Common myeloid progenitor, CD34-positive (primary cell): ENCODE measurements at regions not wholly inside any gene's neighbourhood (a gene's known extent, or its start where the extent isn't known, plus 50 kb on each side); places are given as distances from the start of the nearest gene placed in this dataset.
"Not testable (repeated sequence)": the region's sequence is repeated elsewhere in the genome, so short reads cannot be mapped to it uniquely, and the experiment has no call there.

Experiments
- CTCF ChIA-PET: fragments of 350-600 bp; sonication (Branson Sonifier 250); formaldehyde crosslinking; loops from one replicate; lab custom pipeline; 2021; ENCODE audit warnings: antibody characterized with exemption; lab: Charles Lee
- POLR2A ChIA-PET: fragments of 350-600 bp; sonication (Branson Sonifier 250); formaldehyde crosslinking; loops from one replicate; lab custom pipeline; 2021; ENCODE audit warnings: antibody characterized with exemption; lab: Charles Lee
- DNase-seq, 3 donors: peaks; one replicate each; pipeline versions ENCODE4 v3.0.0 to v3.0.0-alpha.2; 2013
- H3K27ac ChIP-seq, 2 experiments: 1 replicate in 1 of 2; 2 replicates in 1 of 2; pipeline ENCODE4 v1.7.0; 2013; ENCODE audit warnings: inconsistent platforms in 2 of 2, low read length in 2 of 2, mild to moderate bottlenecking in 2 of 2, low read depth in 1 of 2, moderate library complexity in 1 of 2; ENCODE audit not compliant: severe bottlenecking in 2 of 2, insufficient read depth in 1 of 2, poor library complexity in 1 of 2
- H3K27me3 ChIP-seq, 5 experiments: replicated peaks in 2 of 5; 1 replicate in 3 of 5; 2 replicates in 2 of 5; pipeline versions ENCODE4 v1.6.1 to v1.7.0; 2013; ENCODE audit warnings: low read length in 4 of 5, mild to moderate bottlenecking in 2 of 5, moderate library complexity in 2 of 5, inconsistent platforms in 1 of 5; ENCODE audit not compliant: insufficient read depth in 5 of 5, control insufficient read depth in 4 of 5
- H3K36me3 ChIP-seq, 4 experiments: 1 replicate in 2 of 4; 2 replicates in 2 of 4; pipeline versions ENCODE4 v1.6.1 to v1.7.0; 2013; ENCODE audit warnings: low read length in 3 of 4, control low read depth in 1 of 4, mild to moderate bottlenecking in 1 of 4; ENCODE audit not compliant: control insufficient read depth in 4 of 4, insufficient read depth in 4 of 4
- H3K4me1 ChIP-seq, 4 experiments: 1 replicate in 3 of 4; 2 replicates in 1 of 4; pipeline versions ENCODE4 v1.6.1 to v1.7.1; 2013; ENCODE audit warnings: low read length in 3 of 4, mild to moderate bottlenecking in 3 of 4, control low read depth in 1 of 4, inconsistent platforms in 1 of 4, moderate library complexity in 1 of 4; ENCODE audit not compliant: control insufficient read depth in 4 of 4, insufficient read depth in 4 of 4; ENCODE audit errors: control extremely low read depth in 1 of 4
- H3K4me3 ChIP-seq, 7 experiments: 1 replicate in 4 of 7; 2 replicates in 3 of 7; pipeline versions ENCODE4 v1.5.1 to v1.7.0; 2013; ENCODE audit warnings: mild to moderate bottlenecking in 7 of 7, low read length in 6 of 7, moderate library complexity in 6 of 7, inconsistent platforms in 2 of 7, low read depth in 2 of 7, control low read depth in 1 of 7; ENCODE audit not compliant: insufficient read depth in 4 of 7, control insufficient read depth in 1 of 7; ENCODE audit errors: extremely low read depth in 1 of 7
- H3K9me3 ChIP-seq, 5 experiments: 1 replicate in 4 of 5; 2 replicates in 1 of 5; pipeline versions ENCODE4 v1.6.1 to v1.7.1; 2013; ENCODE audit warnings: low read length in 4 of 5, mild to moderate bottlenecking in 2 of 5, inconsistent platforms in 1 of 5, low read depth in 1 of 5, moderate library complexity in 1 of 5; ENCODE audit not compliant: control insufficient read depth in 4 of 5, insufficient read depth in 2 of 5; ENCODE audit errors: control extremely low read depth in 1 of 5
- WGBS: methylation state at CpG from one replicate; pipeline ENCODE4 v1.1.5; 2013; ENCODE audit not compliant: insufficient coverage; 5-methylcytosine and 5-hydroxymethylcytosine counted together

- ChIA-PET CTCF (no interaction called here), POLR2A (no interaction called here)
- no peak for DNase-seq
- Histone ChIP-seq H3K4me1 (no peaks in the 10 kb centered on the region), H3K9me3 (no peaks in the 10 kb centered on the region), H3K36me3 (no peaks in the 10 kb centered on the region), H3K27ac (no peak overlapping the region), H3K27me3 (no peaks in the 10 kb centered on the region), H3K4me3 (no peak overlapping the region)
- 92% methylated on average over 9 of the region's 15 CpGs for WGBS
Observed at GRCh38 chr1:229862017-229862774, 204.8 kb upstream of the GALNT2 start.

- Histone ChIP-seq H3K4me1 (no peaks in the 10 kb centered on the region), H3K27me3 (no peaks in the 10 kb centered on the region), H3K4me3 (no peak overlapping the region), H3K36me3 (no peaks in the 10 kb centered on the region), H3K9me3 (no peaks in the 10 kb centered on the region), H3K27ac (no peak overlapping the region)
- WGBS: 91% methylated on average over 14 of the region's 16 CpGs
- no peak for DNase-seq
- CTCF ChIA-PET: no interaction called here
- POLR2A ChIA-PET: no interaction called here
Observed at GRCh38 chr1:229863651-229864545, 203.1 kb upstream of the GALNT2 start.

- CTCF ChIA-PET: no interaction called here
- WGBS: 98% methylated on average over 15 of the region's 15 CpGs
- no peak for DNase-seq
- H3K27ac ChIP-seq: no peak overlapping the region
- POLR2A ChIA-PET: no interaction called here
- H3K9me3 ChIP-seq: no peaks in the 10 kb centered on the region
- H3K36me3 ChIP-seq: no peaks in the 10 kb centered on the region
- H3K4me3 ChIP-seq: no peak overlapping the region
- no peaks in the 10 kb centered on the region for H3K4me1 ChIP-seq
- no peaks in the 10 kb centered on the region for H3K27me3 ChIP-seq
Observed at GRCh38 chr1:229864686-229865230, 202.3 kb upstream of the GALNT2 start.

GRCh38 chr1:229865321-229865720, 201.7 kb upstream of the GALNT2 start:
- H3K36me3 ChIP-seq, POLR2A ChIA-PET, H3K4me1 ChIP-seq, H3K27me3 ChIP-seq, H3K9me3 ChIP-seq, H3K4me3 ChIP-seq, H3K27ac ChIP-seq, CTCF ChIA-PET, DNase-seq: not testable (repeated sequence)
- 97% methylated on average over 24 of the region's 32 CpGs for WGBS

GRCh38 chr1:229867726-229868125, 199.3 kb upstream of the GALNT2 start:
- no peak for DNase-seq
- CTCF ChIA-PET: no interaction called here
- H3K4me1 ChIP-seq: no peaks in the 10 kb centered on the region
- no peak overlapping the region for H3K27ac ChIP-seq
- 100% methylated on average over 3 of the region's 3 CpGs for WGBS
- peaks cover 0 to 1% (median 0%) of the 10 kb centered on the region in 5 experiments for H3K27me3 ChIP-seq
- no peaks in the 10 kb centered on the region for H3K36me3 ChIP-seq
- no peaks in the 10 kb centered on the region for H3K9me3 ChIP-seq
- POLR2A ChIA-PET: no interaction called here
- H3K4me3 ChIP-seq: no peak overlapping the region

- 100% methylated on average over 1 of the region's 1 CpG for WGBS
Observed at GRCh38 chr1:229869240-229869639, 197.8 kb upstream of the GALNT2 start.

GRCh38 chr1:229869687-229870086, 197.4 kb upstream of the GALNT2 start:
- WGBS: 90% methylated on average over 4 of the region's 4 CpGs
- ChIA-PET POLR2A (no interaction called here), CTCF (no interaction called here)
- H3K4me3 ChIP-seq: no peak overlapping the region
- H3K27ac ChIP-seq: no peak overlapping the region
- no peaks in the 10 kb centered on the region for H3K9me3 ChIP-seq
- H3K36me3 ChIP-seq: no peaks in the 10 kb centered on the region
- DNase-seq: no peak
- H3K4me1 ChIP-seq: no peaks in the 10 kb centered on the region
- H3K27me3 ChIP-seq: peaks cover 0 to 5% (median 0%) of the 10 kb centered on the region in 5 experiments

More at GRCh38 chr1:229869240-229869639, 197.8 kb upstream of the GALNT2 start:
- H3K9me3 ChIP-seq: no peaks in the 10 kb centered on the region
- H3K4me3 ChIP-seq: no peak overlapping the region
- DNase-seq: no peak
- H3K36me3 ChIP-seq: no peaks in the 10 kb centered on the region
- POLR2A ChIA-PET: no interaction called here
- no peak overlapping the region for H3K27ac ChIP-seq
- no peaks in the 10 kb centered on the region for H3K4me1 ChIP-seq
- CTCF ChIA-PET: no interaction called here
- peaks cover 0 to 3% (median 0%) of the 10 kb centered on the region in 5 experiments for H3K27me3 ChIP-seq
